ENCODE measurements at regions not wholly inside any gene's neighbourhood (a gene's known extent, or its start where the extent isn't known, plus 50 kb on each side); places are given as distances from the start of the nearest gene placed in this dataset.

DNA sequence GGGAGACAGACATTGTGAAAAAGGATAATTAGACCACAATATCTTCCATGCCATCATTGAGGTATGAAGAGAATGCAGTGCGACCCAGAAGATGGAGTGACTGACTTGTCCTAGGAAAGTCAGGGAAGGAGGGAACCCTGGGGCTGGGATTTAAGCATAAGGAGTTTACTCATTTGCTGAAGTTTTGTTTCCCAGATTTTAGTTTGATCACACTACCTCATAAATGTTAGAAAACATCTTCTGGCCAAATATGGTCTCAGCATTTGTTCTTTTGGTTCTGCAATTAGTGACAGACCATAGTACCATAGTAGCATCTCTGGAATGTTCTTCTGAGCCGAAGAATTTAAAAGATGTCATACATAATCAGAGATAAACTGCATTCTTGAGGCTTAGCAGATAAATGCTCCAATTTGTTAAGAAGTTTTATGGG, 96.5 kb upstream of the PGRMC2 start:
- TF ChIP-seq, protein P1, sequence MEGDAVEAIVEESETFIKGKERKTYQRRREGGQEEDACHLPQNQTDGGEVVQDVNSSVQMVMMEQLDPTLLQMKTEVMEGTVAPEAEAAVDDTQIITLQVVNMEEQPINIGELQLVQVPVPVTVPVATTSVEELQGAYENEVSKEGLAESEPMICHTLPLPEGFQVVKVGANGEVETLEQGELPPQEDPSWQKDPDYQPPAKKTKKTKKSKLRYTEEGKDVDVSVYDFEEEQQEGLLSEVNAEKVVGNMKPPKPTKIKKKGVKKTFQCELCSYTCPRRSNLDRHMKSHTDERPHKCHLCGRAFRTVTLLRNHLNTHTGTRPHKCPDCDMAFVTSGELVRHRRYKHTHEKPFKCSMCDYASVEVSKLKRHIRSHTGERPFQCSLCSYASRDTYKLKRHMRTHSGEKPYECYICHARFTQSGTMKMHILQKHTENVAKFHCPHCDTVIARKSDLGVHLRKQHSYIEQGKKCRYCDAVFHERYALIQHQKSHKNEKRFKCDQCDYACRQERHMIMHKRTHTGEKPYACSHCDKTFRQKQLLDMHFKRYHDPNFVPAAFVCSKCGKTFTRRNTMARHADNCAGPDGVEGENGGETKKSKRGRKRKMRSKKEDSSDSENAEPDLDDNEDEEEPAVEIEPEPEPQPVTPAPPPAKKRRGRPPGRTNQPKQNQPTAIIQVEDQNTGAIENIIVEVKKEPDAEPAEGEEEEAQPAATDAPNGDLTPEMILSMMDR (IDR thresholded peaks at IDR 0.05): no peak
- no peak for TF ChIP-seq POLR2A (IDR thresholded peaks at IDR 0.05)

All from heart left ventricle (tissue), 13 donors.